ENCODE measurements at regions not wholly inside any gene's neighbourhood (a gene's known extent, or its start where the extent isn't known, plus 50 kb on each side); places are given as distances from the start of the nearest gene placed in this dataset.

DNA sequence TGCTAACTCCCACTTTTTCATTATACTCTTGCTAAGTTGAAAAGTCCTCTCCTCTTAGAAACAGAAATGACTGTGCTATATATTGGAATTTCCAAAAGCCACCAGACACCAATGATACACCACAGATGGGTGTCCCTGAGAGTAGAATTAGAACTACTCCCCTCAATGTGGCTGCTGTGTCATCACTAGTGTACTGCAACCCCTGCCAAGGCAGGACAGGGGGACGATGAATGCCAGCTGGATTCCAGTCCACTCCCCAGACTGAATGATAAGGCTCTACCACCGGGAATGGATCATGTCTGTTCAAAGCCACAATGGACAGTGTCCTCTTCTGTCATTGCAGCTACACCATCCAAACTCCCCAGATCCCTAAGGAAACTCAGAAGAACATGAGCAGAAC, 69.7 kb upstream of the EDNRB start:
- DNase-seq = no peak

GRCh38 chr13:77986713-77987112, 68.1 kb upstream of the EDNRB start:
- DNase-seq = no peak

- DNase-seq = no peak
Measured at GRCh38 chr13:77985866-77986636, 67.4 kb upstream of the EDNRB start.

- no peak for DNase-seq
Measured at GRCh38 chr13:77981281-77981881, 62.8 kb upstream of the EDNRB start.

GRCh38 chr13:77980592-77980991, 62.0 kb upstream of the EDNRB start:
- DNase-seq = no peak

GRCh38 chr13:77979721-77980385, 61.2 kb upstream of the EDNRB start:
- no peak for DNase-seq

DNA sequence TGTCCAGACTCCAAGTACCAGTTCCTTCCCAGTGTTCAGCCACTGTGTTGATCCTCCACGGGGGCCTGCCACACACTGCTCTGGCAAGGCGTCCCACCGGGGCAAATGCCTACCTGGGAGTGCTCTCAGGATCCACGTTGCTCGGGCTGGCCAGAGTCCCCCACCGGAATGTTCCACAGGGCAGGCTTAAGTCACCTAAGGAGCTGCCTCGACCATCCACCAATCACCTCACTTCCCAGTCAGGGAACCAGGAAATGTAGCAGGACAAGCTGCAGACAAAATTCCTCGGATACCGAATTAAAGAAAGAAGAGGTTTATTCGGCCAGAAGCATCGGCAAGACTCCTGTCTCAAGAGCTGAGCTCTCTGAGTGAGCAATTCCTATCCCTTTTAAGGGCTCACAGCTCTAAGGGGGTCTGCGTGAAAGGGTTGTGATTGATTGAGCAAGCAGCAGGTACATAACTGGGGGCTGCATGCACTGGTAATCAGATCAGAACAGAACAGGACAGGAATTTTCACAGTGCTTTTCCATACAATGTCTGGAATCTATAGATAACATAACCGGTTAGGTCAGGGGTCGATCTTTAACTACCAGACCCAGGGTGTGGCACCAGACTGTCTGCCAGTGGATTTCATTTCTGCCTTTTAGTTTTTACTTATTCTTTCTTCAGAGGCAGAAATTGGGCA, 56.9 kb upstream of the EDNRB start:
- DNase-seq = no peak

- no peak for DNase-seq
Measured at GRCh38 chr13:77969299-77969698, 50.7 kb upstream of the EDNRB start.

Data from activated CD4-positive, alpha-beta T cell treated with anti-CD3 and anti-CD28 coated beads, Interleukin-10, Interleukin-2, amounts not matched to agents 100 ng/mL and 50 ng/mL, durations not matched to agents 16 hours and 8 hours (primary cell).